SU-DHL-6 (cell line): ENCODE measurements at regions not wholly inside any gene's neighbourhood (a gene's known extent, or its start where the extent isn't known, plus 50 kb on each side); places are given as distances from the start of the nearest gene placed in this dataset.

Experiments used
- H2AFZ ChIP-seq: fragments of 200-600 bp; sonication (generic); 2 replicates; pipeline ENCODE4 v1.6.1; 2014; ENCODE audit warnings: low read depth, mild to moderate bottlenecking, moderate library complexity, mixed read lengths, antibody characterized with exemption, low read length; ENCODE audit not compliant: severe bottlenecking
- H3F3A ChIP-seq: fragments of 200-600 bp; shearing (Covaris generic); 2 replicates; pipeline ENCODE4 v1.6.0; 2016; ENCODE audit warnings: antibody characterized with exemption, mild to moderate bottlenecking; ENCODE audit not compliant: insufficient read depth
- H3K27ac ChIP-seq: fragments of 200-600 bp; sonication (generic); 2 replicates; pipeline ENCODE4 v1.5.1; 2016; ENCODE audit warnings: low read depth, mild to moderate bottlenecking, low read length, moderate library complexity, mixed read lengths
- H3K27me3 ChIP-seq: fragments of 200-600 bp; sonication (generic), shearing (Covaris generic); 2 replicates; pipeline ENCODE4 v1.6.0; 2014; ENCODE audit warnings: mild to moderate bottlenecking, low read length
- H3K36me3 ChIP-seq: fragments of 200-600 bp; sonication (generic); 2 replicates; pipeline ENCODE4 v1.6.1; 2014; ENCODE audit warnings: mild to moderate bottlenecking, low read length, mixed read lengths
- H3K4me2 ChIP-seq: fragments of 300-600, 200-600 bp; shearing (Covaris generic), sonication (generic); 2 replicates; pipeline ENCODE4 v1.6.0; 2014; ENCODE audit warnings: low read length, low read depth, mild to moderate bottlenecking; ENCODE audit not compliant: poor library complexity, severe bottlenecking
- H3K4me3 ChIP-seq: fragments of 200-600 bp; sonication (generic); 2 replicates; pipeline ENCODE4 v1.5.1; 2014; ENCODE audit warnings: antibody characterized with exemption, low read length, mild to moderate bottlenecking, mixed read lengths; ENCODE audit not compliant: insufficient read depth, poor library complexity, severe bottlenecking
- H3K79me2 ChIP-seq: fragments of 200-600 bp; sonication (generic); 2 replicates; pipeline ENCODE4 v1.6.1; 2014; ENCODE audit warnings: mild to moderate bottlenecking, low read length, moderate library complexity; ENCODE audit not compliant: insufficient read depth
- H3K9ac ChIP-seq: fragments of 200-600 bp; sonication (generic); 2 replicates; pipeline ENCODE4 v1.7.0; 2014; ENCODE audit warnings: mild to moderate bottlenecking, low read length
- H3K9me2 ChIP-seq: fragments of 200-600 bp; sonication (generic); replicated peaks from 2 replicates; pipeline ENCODE4 v1.6.1; 2014; ENCODE audit warnings: low read length; ENCODE audit not compliant: insufficient read depth
- H3K9me3 ChIP-seq: fragments of 200-600 bp; sonication (generic); 2 replicates; pipeline ENCODE4 v1.6.1; 2014; ENCODE audit warnings: low read length, mixed read lengths; ENCODE audit not compliant: insufficient read depth
- H4K20me1 ChIP-seq: fragments of 200-600 bp; sonication (generic); 2 replicates; pipeline ENCODE4 v1.6.1; 2014; ENCODE audit warnings: low read depth, mild to moderate bottlenecking, antibody characterized with exemption, low read length, moderate library complexity, mixed read lengths
- CTCF ChIP-seq: fragments of 200-600 bp; sonication (generic); IDR thresholded peaks from one replicate; pipeline ENCODE4 v1.5.1; 2017; ENCODE audit warnings: antibody characterized with exemption, mild to moderate bottlenecking, low read length, moderate library complexity; ENCODE audit not compliant: insufficient read depth, poor library complexity, severe bottlenecking
- EZH2phosphoT487 ChIP-seq: fragments of 200-600 bp; sonication (generic), shearing (Covaris generic); conservative IDR thresholded peaks from 2 replicates; pipeline ENCODE4 v1.6.1; 2018; ENCODE audit warnings: mild to moderate bottlenecking, antibody characterized with exemption, low read length, moderate library complexity, mixed read lengths

- no peaks in the 10 kb centered on the region for H3F3A ChIP-seq
- H3K9ac ChIP-seq, result no peak overlapping the region
- TF ChIP-seq EZH2phosphoT487, result no peak
- no peak for TF ChIP-seq CTCF
- no peaks in the 10 kb centered on the region for H4K20me1 ChIP-seq
- no peaks in the 10 kb centered on the region for H3K9me3 ChIP-seq
- H3K4me3 ChIP-seq, result no peak overlapping the region
- H3K27me3 ChIP-seq, result no peaks in the 10 kb centered on the region
- no peaks in the 10 kb centered on the region for H3K9me2 ChIP-seq
- H3K4me2 ChIP-seq, result no peak overlapping the region
- no peak overlapping the region for H3K27ac ChIP-seq
- no peaks in the 10 kb centered on the region for H3K79me2 ChIP-seq
- no peak overlapping the region for H2AFZ ChIP-seq
- no peaks in the 10 kb centered on the region; the same call in 1 of the 2 replicates for H3K36me3 ChIP-seq
These were observed 58.8 kb upstream of the ADCY1 start for GRCh38 chr7:45515346-45515745.
